Endothelial cell (in vitro differentiated cells): ENCODE measurements at regions not wholly inside any gene's neighbourhood (a gene's known extent, or its start where the extent isn't known, plus 50 kb on each side); places are given as distances from the start of the nearest gene placed in this dataset.

ENCODE experiments used
- DNase-seq: peaks from one replicate; pipeline ENCODE4 v3.0.0; 2021; ENCODE audit warnings: low spot score
- H3K27ac Mint-ChIP-seq: one replicate; pipeline ENCODE4 v1.8.0; 2021; ENCODE audit warnings: mixed read lengths, inconsistent platforms; ENCODE audit not compliant: unreplicated experiment
- H3K27me3 Mint-ChIP-seq: one replicate; pipeline ENCODE4 v1.8.0; 2021; ENCODE audit warnings: mild to moderate bottlenecking, moderate library complexity, mixed read lengths, inconsistent platforms; ENCODE audit not compliant: unreplicated experiment
- H3K36me3 Mint-ChIP-seq: one replicate; pipeline ENCODE4 v1.8.0; 2021; ENCODE audit warnings: mild to moderate bottlenecking, low read depth, mixed read lengths, inconsistent platforms; ENCODE audit not compliant: unreplicated experiment
- H3K4me1 Mint-ChIP-seq: one replicate; pipeline ENCODE4 v1.8.0; 2021; ENCODE audit warnings: mild to moderate bottlenecking, mixed read lengths, inconsistent platforms; ENCODE audit not compliant: unreplicated experiment
- H3K4me3 Mint-ChIP-seq: one replicate; pipeline ENCODE4 v1.8.0; 2021; ENCODE audit warnings: mild to moderate bottlenecking, mixed read lengths, inconsistent platforms; ENCODE audit not compliant: unreplicated experiment
- H3K9me3 Mint-ChIP-seq: one replicate; pipeline ENCODE4 v1.8.0; 2021; ENCODE audit warnings: mixed read lengths, inconsistent platforms; ENCODE audit not compliant: unreplicated experiment
- TF ChIP-seq, protein P1 (sequence below): fragments of 200-600 bp; sonication (generic); IDR thresholded peaks from one replicate; pipeline ENCODE4 v1.5.0; 2021; ENCODE audit warnings: antibody characterized with exemption; ENCODE audit not compliant: unreplicated experiment

DNA sequence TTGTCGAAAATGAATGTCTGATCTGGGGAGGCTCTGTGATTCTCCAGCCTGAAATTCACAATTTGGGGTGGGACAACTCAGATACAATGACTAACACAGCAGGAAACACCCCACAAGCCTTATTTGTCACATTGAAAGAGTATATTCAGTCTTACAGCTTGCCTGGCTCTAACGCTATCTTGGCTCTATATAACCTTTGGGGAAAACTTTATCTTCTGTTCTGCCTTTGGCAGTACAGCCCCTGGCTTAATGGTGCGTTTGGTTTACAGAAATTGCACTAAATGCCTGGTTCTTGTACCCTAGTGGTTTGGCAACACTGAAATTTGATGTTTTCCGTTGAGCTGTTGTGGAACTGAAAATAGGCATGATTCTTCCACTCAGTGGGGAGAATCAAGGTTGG, 178.1 kb upstream of the VEGFC start:
- H3K4me1 Mint-ChIP-seq: no peaks in the 10 kb centered on the region
- peaks cover 2% of the 10 kb centered on the region for H3K27me3 Mint-ChIP-seq
- no peak overlapping the region for H3K27ac Mint-ChIP-seq
- no peaks in the 10 kb centered on the region for H3K9me3 Mint-ChIP-seq
- no peaks in the 10 kb centered on the region for H3K36me3 Mint-ChIP-seq
- no peak for DNase-seq
- TF ChIP-seq, protein P1, sequence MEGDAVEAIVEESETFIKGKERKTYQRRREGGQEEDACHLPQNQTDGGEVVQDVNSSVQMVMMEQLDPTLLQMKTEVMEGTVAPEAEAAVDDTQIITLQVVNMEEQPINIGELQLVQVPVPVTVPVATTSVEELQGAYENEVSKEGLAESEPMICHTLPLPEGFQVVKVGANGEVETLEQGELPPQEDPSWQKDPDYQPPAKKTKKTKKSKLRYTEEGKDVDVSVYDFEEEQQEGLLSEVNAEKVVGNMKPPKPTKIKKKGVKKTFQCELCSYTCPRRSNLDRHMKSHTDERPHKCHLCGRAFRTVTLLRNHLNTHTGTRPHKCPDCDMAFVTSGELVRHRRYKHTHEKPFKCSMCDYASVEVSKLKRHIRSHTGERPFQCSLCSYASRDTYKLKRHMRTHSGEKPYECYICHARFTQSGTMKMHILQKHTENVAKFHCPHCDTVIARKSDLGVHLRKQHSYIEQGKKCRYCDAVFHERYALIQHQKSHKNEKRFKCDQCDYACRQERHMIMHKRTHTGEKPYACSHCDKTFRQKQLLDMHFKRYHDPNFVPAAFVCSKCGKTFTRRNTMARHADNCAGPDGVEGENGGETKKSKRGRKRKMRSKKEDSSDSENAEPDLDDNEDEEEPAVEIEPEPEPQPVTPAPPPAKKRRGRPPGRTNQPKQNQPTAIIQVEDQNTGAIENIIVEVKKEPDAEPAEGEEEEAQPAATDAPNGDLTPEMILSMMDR: no peak
- no peak overlapping the region for H3K4me3 Mint-ChIP-seq

DNA sequence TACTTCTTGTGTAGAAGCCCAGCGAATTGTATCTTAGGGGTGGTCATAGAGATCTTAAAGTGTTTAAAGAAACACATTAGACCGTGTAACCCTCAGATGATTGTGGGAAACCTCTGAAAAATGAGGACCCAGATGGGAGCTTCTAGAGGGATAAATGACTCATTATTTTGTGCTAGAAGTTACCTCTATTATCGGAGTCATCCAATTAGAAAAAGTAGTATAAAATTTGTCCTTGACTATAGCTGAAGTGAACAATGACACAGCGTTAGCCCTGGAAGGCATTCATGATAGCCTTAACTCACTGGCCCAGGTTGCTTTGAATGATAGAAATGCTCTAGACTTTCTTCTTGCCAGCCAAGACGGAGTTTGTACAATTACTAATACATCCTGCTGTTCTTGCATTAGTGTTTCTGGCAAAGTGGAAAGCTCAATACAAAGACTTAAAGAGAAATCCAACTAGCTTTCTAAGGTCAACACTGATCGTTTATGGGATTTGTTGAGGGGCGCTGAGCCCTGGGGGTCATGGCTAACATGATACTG, 178.9 kb upstream of the VEGFC start:
- peaks cover 2% of the 10 kb centered on the region for H3K27me3 Mint-ChIP-seq
- no peak for DNase-seq
- H3K4me3 Mint-ChIP-seq: no peak overlapping the region
- no peaks in the 10 kb centered on the region for H3K36me3 Mint-ChIP-seq
- no peaks in the 10 kb centered on the region for H3K9me3 Mint-ChIP-seq
- TF ChIP-seq, protein P1: no peak
- H3K4me1 Mint-ChIP-seq: no peaks in the 10 kb centered on the region
- no peak overlapping the region for H3K27ac Mint-ChIP-seq

DNA sequence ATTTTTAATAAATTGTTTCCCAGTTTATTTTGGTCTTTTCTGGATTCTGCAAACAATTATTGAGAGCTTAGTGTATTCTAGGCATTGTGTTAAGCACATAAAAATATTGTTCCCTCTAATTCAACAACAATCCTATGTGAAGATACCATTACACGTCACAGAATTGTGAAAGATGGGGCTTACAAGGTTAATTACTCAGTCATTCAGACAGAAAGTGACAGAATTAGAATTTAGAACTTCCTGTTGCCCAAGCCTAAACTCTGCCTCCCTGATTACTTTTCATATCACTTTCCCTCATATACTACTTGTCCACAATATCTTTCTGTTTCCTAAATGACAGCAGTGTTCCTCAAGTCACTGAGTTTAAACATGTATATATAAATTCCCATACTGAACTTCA, 186.7 kb upstream of the VEGFC start:
- Mint-ChIP-seq H3K4me1 (no peaks in the 10 kb centered on the region), H3K36me3 (no peaks in the 10 kb centered on the region)
- DNase-seq: no peak

DNA sequence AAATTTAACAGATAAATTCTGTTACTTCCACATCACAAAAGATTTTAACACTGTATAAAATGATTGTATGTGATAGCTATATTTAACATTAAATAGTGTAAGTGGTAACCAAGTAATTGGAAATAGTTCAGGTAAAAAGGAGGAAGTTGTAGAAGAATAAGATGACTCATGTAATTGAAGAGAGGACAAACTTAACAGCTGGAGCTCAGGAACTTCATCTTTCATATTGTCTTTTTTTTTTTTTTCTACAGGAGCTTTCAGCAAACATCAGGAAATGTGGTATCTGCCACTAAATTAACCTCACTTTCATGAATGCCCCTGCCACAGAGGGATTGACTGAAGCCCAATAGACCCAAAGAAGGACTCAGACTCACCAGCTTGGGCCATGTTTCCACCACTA, 188.4 kb upstream of the VEGFC start:
- H3K27ac Mint-ChIP-seq: no peak overlapping the region
- no peaks in the 10 kb centered on the region for H3K9me3 Mint-ChIP-seq
- H3K4me3 Mint-ChIP-seq: no peak overlapping the region
- H3K36me3 Mint-ChIP-seq: no peaks in the 10 kb centered on the region
- no peaks in the 10 kb centered on the region for H3K27me3 Mint-ChIP-seq
- no peaks in the 10 kb centered on the region for H3K4me1 Mint-ChIP-seq
- TF ChIP-seq, protein P1: no peak
- no peak for DNase-seq

More for the DNA sequence above, 186.7 kb upstream of the VEGFC start:
- H3K27ac Mint-ChIP-seq: no peak overlapping the region
- no peaks in the 10 kb centered on the region for H3K27me3 Mint-ChIP-seq
- H3K9me3 Mint-ChIP-seq: no peaks in the 10 kb centered on the region
- TF ChIP-seq, protein P1: no peak
- H3K4me3 Mint-ChIP-seq: no peak overlapping the region

DNA sequence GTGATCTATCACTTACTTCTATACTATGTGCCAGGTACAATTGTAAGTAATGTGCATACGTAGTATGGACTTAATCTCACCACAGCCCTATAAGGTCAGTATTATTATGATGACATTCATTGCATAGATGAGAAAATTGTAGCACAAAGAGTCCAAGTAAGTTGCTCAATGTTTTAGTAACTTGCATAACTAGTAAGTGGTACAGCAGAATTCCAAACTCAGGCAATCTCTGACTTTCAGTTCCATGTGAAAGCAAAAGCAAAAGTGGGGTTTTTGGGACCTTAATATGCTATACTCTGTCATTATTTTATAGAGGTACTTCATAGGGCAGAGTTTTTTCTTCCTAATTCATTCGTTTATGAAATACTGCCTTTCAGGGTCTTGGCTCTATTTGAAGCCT, 188.8 kb upstream of the VEGFC start:
- TF ChIP-seq, protein P1: no peak
- H3K9me3 Mint-ChIP-seq: no peaks in the 10 kb centered on the region

More for the DNA sequence above, 188.8 kb upstream of the VEGFC start:
- Mint-ChIP-seq H3K4me3 (no peak overlapping the region), H3K36me3 (no peaks in the 10 kb centered on the region), H3K4me1 (no peaks in the 10 kb centered on the region), H3K27me3 (no peaks in the 10 kb centered on the region), H3K27ac (no peak overlapping the region)
- DNase-seq: no peak
